ENCODE measurements at regions not wholly inside any gene's neighbourhood (a gene's known extent, or its start where the extent isn't known, plus 50 kb on each side); places are given as distances from the start of the nearest gene placed in this dataset.

DNA sequence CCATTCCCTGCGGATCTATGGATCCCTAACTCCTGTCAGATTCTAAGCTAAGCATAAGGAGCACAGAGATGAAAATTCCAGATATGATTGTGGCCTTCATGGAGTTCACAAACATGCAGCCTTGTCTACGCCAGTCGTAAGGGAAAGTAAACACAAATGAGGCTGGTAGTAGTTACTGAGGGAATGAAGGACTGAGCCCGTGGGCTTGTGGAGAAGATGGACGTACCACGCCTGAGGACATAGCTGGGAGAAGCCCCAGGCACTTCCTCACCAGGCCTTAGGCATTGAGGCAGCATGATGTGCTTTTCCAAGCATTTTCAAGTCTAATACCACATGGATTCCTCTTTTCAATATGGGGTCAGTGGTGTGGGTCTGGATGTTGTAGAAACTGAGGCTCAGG is 515.2 kb downstream of the BCL11B start:
- no peak overlapping the region for H2AK5ac ChIP-seq (ENCODE audit: low read depth, low read length)
- TF ChIP-seq, protein P1, sequence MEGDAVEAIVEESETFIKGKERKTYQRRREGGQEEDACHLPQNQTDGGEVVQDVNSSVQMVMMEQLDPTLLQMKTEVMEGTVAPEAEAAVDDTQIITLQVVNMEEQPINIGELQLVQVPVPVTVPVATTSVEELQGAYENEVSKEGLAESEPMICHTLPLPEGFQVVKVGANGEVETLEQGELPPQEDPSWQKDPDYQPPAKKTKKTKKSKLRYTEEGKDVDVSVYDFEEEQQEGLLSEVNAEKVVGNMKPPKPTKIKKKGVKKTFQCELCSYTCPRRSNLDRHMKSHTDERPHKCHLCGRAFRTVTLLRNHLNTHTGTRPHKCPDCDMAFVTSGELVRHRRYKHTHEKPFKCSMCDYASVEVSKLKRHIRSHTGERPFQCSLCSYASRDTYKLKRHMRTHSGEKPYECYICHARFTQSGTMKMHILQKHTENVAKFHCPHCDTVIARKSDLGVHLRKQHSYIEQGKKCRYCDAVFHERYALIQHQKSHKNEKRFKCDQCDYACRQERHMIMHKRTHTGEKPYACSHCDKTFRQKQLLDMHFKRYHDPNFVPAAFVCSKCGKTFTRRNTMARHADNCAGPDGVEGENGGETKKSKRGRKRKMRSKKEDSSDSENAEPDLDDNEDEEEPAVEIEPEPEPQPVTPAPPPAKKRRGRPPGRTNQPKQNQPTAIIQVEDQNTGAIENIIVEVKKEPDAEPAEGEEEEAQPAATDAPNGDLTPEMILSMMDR (conservative IDR thresholded peaks at IDR 0.05; ENCODE audit: low read depth, low read length), result no peak
- TF ChIP-seq POLR2A (IDR thresholded peaks at IDR 0.05; ENCODE audit: low read depth, low read length) (no peak), MXI1 (IDR thresholded peaks at IDR 0.05; ENCODE audit: borderline replicate concordance, low read depth, low read length) (no peak), SMC3 (IDR thresholded peaks at IDR 0.05; ENCODE audit: low read depth, low read length) (no peak), RAD21 (IDR thresholded peaks at IDR 0.05; ENCODE audit: low read length) (no peak), MAFK (IDR thresholded peaks at IDR 0.05; ENCODE audit: low read depth, low read length) (no peak)
- 67% methylated on average over 2 of the region's 6 CpGs; no CpG with 5 or more reads in 1 of the 2 experiments for WGBS, 2 experiments (ENCODE audit: extremely low coverage in 2 of 2, insufficient read length in 1 of 2)
- H3K9me3 ChIP-seq (ENCODE audit: control insufficient read depth, insufficient read depth, low read length), result peaks cover 27% of the 10 kb centered on the region
- ATAC-seq (ENCODE audit: low read depth) (no peak), DNase-seq (no peak)
- H2BK5ac ChIP-seq (ENCODE audit: low read depth, low read length, poor library complexity, severe bottlenecking), result no peak overlapping the region
- H3K14ac ChIP-seq (replicated peaks; ENCODE audit: low read depth, low read length), result no peak overlapping the region
- no peak overlapping the region for H4K91ac ChIP-seq (ENCODE audit: insufficient read depth, low read depth, low read length)
- no peak overlapping the region for H4K8ac ChIP-seq (ENCODE audit: low read depth in 2 of 2, low read length in 2 of 2)
- in situ Hi-C loops (cut with MboI; ENCODE audit: low sequenced_read_pairs) (no loop called here), dilution Hi-C loops (cut with HindIII; ENCODE audit: low sequenced_read_pairs, unreplicated experiment) (no loop called here), intact Hi-C loops (cut with micrococcal nuclease) (no loop called here)
- no peaks in the 10 kb centered on the region for H3K9me1 ChIP-seq (ENCODE audit: insufficient read depth, low read length)
- H3K4ac ChIP-seq (ENCODE audit: low read depth, low read length), result no peak overlapping the region
- H2AFZ ChIP-seq (replicated peaks; ENCODE audit: low read length, poor library complexity), result no peak overlapping the region
- H3K23ac ChIP-seq (ENCODE audit: low read depth, low read length), result no peak overlapping the region
- H3K36me3 ChIP-seq (ENCODE audit: control insufficient read depth, insufficient read depth, low read length), result no peaks in the 10 kb centered on the region
- ChIA-PET POLR2A (ENCODE audit: unreplicated experiment) (no interaction called here), CTCF (no interaction called here)
- H4K20me1 ChIP-seq (ENCODE audit: insufficient read depth, low read length), result no peaks in the 10 kb centered on the region
- H4K5ac ChIP-seq (ENCODE audit: low read depth, low read length), result no peak overlapping the region
- no peak overlapping the region for H3K9ac ChIP-seq (ENCODE audit: low read depth, low read length)
- no peaks in the 10 kb centered on the region for H3K79me1 ChIP-seq (ENCODE audit: low read depth in 1 of 2, low read length in 2 of 2)
- no peaks in the 10 kb centered on the region for H3K4me1 ChIP-seq (ENCODE audit: control insufficient read depth, insufficient read depth, low read length)
- H3K4me2 ChIP-seq (ENCODE audit: low read depth, low read length), result no peak overlapping the region
- H2BK20ac ChIP-seq (ENCODE audit: low read depth, low read length), result no peak overlapping the region
- H2BK120ac ChIP-seq (ENCODE audit: low read depth, low read length), result no peak overlapping the region
- H3K27ac ChIP-seq (ENCODE audit: insufficient read depth, low read length), result no peak overlapping the region
- no peak overlapping the region for H3K18ac ChIP-seq (ENCODE audit: low read depth, low read length)
- no peaks in the 10 kb centered on the region for H3K27me3 ChIP-seq (ENCODE audit: control insufficient read depth, insufficient read depth, low read length)
- no peak overlapping the region for H3K56ac ChIP-seq (ENCODE audit: extremely low read depth, insufficient read depth, low read length)
- no peak overlapping the region for H2AK9ac ChIP-seq (replicated peaks; ENCODE audit: low read depth, low read length, poor library complexity)
- no peak overlapping the region for H3K4me3 ChIP-seq (ENCODE audit: insufficient read depth, low read depth, low read length)
- H2BK15ac ChIP-seq (ENCODE audit: low read depth, low read length), result no peak overlapping the region
- no TSS peak for BruUV-seq (replicated peaks)

All from IMR-90 (cell line).